IMR-90 (cell line): ENCODE measurements at regions not wholly inside any gene's neighbourhood (a gene's known extent, or its start where the extent isn't known, plus 50 kb on each side); places are given as distances from the start of the nearest gene placed in this dataset.

Source experiments
- CHD1 ChIP-seq: IDR thresholded peaks from 2 replicates; pipeline ENCODE4 v1.6.1; 2012; ENCODE audit warnings: low read depth, low read length, improper control_type of control experiment
- CTCF ChIP-seq: conservative IDR thresholded peaks from 2 replicates; pipeline ENCODE4 v1.5.1; 2012; ENCODE audit warnings: mild to moderate bottlenecking, low read depth, low read length, improper control_type of control experiment
- ELK1 ChIP-seq: fragments of 150-350 bp; IDR thresholded peaks from 2 replicates; pipeline ENCODE4 v1.6.1; 2016; ENCODE audit warnings: low read depth, mild to moderate bottlenecking, low read length, moderate library complexity, borderline replicate concordance
- MAZ ChIP-seq: IDR thresholded peaks from 2 replicates; pipeline ENCODE4 v1.6.1; 2012; ENCODE audit warnings: low read depth, mild to moderate bottlenecking, low read length, improper control_type of control experiment, moderate library complexity, borderline replicate concordance
- MXI1 ChIP-seq: IDR thresholded peaks from 2 replicates; pipeline ENCODE4 v1.6.1; 2012; ENCODE audit warnings: low read depth, mild to moderate bottlenecking, low read length, moderate library complexity, borderline replicate concordance
- POLR2A ChIP-seq: IDR thresholded peaks from 2 replicates; pipeline ENCODE4 v1.6.1; 2012; ENCODE audit warnings: mild to moderate bottlenecking, low read depth, low read length
- RCOR1 ChIP-seq: IDR thresholded peaks from 2 replicates; pipeline ENCODE4 v1.6.1; 2012; ENCODE audit warnings: mild to moderate bottlenecking, low read length, improper control_type of control experiment; ENCODE audit not compliant: insufficient replicate concordance
- RFX5 ChIP-seq: IDR thresholded peaks from 2 replicates; pipeline ENCODE4 v1.8.0; 2012; ENCODE audit warnings: low read depth, mild to moderate bottlenecking, low read length, moderate library complexity
- SMC3 ChIP-seq: fragments of 150-350 bp; IDR thresholded peaks from 2 replicates; pipeline ENCODE4 v1.6.1; 2016; ENCODE audit warnings: low read depth, mild to moderate bottlenecking, antibody characterized with exemption, low read length, moderate library complexity
- USF2 ChIP-seq: fragments of 150-350 bp; IDR thresholded peaks from 2 replicates; pipeline ENCODE4 v1.6.1; 2017; ENCODE audit warnings: mild to moderate bottlenecking, antibody characterized with exemption, low read length, low read depth

- TF ChIP-seq CTCF (no peak), POLR2A (no peak), MAZ (no peak), MXI1 (no peak), SMC3 (no peak), RFX5 (no peak), CHD1 (no peak), ELK1 (no peak), USF2 (no peak), RCOR1 (no peak)
Observed at GRCh38 chr1:214188835-214189234, 92.1 kb upstream of the SMYD2 start.
